Amniotic epithelial cell (primary cell): ENCODE measurements at regions not wholly inside any gene's neighbourhood (a gene's known extent, or its start where the extent isn't known, plus 50 kb on each side); places are given as distances from the start of the nearest gene placed in this dataset.
A peak's percentile ranks its signal among the peaks of the same experiment; 100 is the strongest.
"Not testable (repeated sequence)": the region's sequence is repeated elsewhere in the genome, so short reads cannot be mapped to it uniquely, and the experiment has no call there.

Experiments used
- DNase-seq: peaks from one replicate; pipeline ENCODE4 v3.0.0-alpha.2; 2010; ENCODE audit warnings: low read depth

DNA sequence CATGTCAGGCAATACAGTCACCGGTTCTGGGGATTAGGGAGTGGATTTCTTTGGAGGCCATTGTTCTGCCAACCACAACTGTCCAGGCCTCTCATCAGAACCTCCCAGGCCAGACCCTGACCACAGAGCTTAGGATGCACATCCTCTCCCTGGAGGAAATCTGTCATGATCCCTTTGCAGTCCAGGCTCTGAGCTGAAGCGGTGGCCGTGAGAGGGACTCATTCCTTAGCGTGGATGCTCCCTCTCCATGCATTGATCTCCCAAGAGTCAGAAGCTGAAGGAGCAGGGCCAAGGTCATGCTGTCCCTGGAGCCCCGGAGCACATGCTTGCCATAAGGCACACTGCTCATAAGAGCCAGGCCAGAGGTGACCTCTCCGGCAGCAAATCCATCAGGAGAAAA is 181.4 kb downstream of the COPRS start:
- no peak for DNase-seq

DNA sequence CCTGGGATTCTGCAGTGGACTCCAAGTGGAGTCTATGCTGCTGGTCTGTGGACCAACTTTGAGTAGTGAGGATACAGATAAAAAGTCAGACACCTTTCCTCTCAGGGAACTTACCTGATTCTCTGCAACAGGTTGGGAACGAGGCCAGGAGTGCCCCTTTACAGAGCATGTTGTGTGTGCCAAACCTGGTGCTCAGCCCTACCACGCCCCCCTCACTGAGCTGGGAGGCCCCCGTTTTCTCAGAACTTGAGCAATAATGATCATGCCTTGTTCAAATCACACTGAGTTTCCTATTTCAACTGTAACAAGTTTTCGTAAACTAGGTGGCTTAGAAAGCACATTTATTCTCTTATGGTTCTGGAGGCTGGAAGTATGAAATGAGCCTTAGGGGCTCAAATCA is 182.0 kb downstream of the COPRS start:
- no peak for DNase-seq

DNA sequence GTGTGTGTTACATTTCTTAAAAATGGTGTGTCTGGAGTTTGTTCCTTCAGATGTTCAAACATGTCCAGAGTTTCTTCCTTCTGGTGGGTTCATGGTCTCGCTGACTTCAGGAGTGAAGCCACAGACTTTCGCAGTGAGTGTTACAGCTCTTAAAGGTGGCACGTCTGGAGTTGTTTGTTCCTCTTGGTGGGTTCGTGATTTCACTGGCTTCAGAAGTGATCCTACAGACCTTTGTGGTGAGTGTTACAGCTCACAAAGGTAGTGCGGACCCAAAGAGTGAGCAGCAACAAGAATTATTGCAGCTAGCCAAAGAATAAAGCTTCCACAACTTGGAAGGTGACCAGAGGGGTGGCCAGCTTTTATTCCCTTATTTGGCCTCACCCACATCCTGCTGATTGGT is 183.7 kb downstream of the COPRS start:
- not testable (repeated sequence) for DNase-seq

DNA sequence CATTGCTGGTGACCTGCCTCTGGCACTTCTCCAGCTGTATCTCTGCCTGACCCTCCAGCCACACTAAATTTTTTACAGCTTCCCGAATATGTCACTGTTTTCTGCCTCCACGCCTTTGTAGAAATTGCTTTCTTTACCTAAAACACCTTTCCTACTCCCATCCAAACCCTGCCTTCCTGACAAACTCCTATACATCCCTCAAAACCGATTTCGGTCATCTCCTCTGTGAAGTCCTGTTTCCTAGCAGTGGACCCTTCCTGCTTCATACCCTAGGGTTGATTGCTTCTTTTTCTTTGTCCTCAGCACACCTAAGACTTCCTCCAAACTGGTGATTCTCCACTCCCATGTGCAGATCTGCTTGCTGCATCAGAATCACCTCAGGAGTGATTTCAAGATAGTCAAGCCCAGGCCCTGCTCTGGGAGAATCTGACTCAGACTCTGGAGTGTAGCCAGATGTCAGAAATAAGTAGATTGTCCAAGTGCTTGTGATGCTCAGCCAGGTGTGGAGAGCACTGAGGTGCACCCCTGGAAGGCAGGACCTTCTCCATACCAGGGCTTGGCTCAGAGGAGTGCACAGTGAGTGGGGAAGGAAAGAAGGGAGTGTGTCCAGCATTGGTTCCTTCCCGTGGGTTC is 184.2 kb downstream of the COPRS start:
- DNase-seq, result peak; percentile 71

DNA sequence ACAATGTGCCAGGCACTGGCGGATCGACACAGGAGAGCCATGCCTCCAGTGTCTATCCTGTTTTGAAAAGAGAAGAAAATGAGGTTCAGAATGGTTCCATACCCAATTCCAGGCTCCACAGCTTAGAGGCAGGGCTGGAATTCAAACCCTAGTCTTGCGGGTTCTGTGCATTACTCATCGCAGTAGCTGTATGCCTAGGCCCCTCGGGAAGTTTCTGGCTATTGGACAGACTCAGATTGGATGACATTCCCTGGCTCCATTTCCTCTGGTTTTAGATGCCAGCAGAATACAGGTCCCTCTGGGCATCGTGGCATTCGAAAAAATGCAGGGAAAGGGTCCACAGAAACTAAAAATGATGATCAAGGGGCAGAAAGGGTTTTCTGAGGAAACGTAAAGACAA is 184.7 kb downstream of the COPRS start:
- peak; percentile 42 for DNase-seq

DNA sequence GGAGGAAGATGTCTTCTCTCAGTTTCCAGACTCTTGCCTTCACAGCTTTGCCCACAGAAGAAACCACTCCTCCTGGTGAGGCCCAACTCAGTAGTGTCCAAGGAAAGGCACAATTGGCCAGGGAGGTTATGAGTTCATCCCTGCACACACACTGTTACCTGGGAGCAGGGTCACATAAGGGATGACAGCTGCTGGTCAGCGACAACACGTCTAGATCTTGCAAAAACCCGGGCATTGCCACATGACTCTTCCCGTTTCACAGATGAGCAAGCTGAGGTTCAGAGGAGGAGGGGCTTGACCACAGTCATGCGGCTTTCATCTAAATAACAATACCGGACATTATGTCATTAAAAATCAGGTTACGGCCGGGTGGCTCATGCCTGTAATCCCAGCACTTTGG is 186.0 kb downstream of the COPRS start:
- no peak for DNase-seq

DNA sequence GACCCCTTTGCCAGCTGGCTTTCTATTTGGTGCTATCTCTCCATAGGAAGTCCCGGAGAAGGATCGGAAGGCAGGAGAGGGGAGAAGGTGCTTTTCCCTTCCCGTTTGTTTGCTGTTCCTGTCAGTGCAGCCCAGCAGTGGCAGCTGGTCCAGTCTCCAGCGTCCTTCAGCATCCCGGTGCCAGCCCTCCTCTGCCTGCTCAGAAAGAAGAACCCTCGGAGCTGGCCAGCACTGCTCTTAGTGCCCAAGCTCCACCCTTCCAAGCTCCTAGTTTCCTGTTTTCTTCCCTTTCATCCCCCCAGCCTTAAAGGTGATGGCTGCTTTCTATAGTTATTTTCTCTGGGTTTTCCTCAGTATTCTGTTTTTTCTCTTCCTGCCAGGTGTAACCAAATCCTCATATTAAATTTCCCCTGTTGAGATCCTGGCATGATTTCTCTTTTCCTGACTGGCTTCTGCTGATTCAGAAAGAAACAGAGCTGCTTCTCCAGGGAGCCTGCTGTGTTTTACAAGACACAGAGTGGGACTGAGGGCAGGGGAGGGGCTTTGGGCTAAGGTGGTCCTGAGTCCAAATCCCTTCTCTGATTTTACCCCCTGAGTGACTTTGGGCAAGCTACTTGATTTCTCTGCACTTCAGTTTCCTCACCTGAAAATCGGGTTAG is 186.8 kb downstream of the COPRS start:
- DNase-seq, result no peak

DNA sequence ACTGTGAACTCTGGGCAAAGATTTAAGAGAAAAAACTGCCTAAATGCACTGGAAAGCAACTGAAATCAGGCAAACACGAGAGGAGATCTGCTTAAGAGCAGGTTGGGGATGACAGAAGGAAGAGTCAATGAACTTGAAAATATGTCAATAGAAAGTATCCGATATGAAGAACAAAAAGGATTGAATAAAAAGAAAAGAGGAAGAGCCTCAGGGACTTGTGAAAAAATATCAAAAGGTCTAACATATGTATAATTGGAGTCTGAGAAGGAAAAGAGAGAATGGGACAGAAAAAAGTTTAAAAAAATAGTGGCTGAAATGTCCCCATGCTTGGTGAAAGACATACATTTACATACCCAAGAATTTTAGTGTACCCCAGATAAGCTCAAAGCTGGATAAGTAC is 195.5 kb downstream of the COPRS start:
- peak; percentile 38 for DNase-seq

DNA sequence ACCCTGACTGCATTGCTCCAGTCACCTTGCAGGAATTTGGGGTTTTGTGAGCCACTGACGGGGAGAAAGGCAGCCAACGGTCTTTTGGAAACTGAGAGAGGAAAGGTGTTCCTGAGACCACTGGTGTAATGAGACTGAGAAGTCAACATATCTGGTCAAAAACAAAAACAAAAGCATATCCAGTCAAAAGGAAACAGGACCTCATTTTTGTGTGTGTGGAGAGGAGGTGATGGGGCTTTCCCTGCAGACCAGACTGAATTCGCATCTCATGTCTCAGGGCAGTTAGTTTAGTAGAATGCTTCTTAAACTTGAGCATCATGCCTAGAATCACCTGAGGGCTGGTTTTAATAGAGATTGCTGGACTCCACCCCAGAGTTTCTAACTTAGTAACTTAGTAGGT is 198.4 kb downstream of the COPRS start:
- DNase-seq, result no peak

- no peak for DNase-seq
Observed at GRCh38 chr17:31657876-31658275, 201.2 kb downstream of the COPRS start.

GRCh38 chr17:31654936-31655335 is 204.1 kb downstream of the COPRS start:
- DNase-seq, result no peak

DNA sequence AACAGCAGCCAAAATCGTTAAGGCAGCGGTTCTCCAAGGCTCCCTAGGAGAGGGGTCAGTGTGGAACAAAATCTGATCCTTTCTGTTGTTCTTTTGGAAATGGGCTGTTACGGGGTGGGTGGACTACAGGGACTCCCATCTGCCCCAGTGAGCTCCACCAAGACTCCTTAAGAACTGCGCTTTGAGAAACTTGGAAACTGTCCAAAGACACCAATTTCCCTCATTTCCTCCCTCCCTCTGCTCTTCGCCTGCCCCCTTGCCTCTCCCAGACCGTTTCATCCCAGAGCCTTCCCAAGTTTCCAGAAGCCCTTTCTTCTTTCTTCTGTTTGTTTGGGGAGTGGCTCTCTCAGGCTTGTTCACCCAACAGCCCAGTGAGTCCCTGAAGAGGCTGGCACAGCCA is 205.4 kb downstream of the COPRS start:
- DNase-seq, result no peak

DNA sequence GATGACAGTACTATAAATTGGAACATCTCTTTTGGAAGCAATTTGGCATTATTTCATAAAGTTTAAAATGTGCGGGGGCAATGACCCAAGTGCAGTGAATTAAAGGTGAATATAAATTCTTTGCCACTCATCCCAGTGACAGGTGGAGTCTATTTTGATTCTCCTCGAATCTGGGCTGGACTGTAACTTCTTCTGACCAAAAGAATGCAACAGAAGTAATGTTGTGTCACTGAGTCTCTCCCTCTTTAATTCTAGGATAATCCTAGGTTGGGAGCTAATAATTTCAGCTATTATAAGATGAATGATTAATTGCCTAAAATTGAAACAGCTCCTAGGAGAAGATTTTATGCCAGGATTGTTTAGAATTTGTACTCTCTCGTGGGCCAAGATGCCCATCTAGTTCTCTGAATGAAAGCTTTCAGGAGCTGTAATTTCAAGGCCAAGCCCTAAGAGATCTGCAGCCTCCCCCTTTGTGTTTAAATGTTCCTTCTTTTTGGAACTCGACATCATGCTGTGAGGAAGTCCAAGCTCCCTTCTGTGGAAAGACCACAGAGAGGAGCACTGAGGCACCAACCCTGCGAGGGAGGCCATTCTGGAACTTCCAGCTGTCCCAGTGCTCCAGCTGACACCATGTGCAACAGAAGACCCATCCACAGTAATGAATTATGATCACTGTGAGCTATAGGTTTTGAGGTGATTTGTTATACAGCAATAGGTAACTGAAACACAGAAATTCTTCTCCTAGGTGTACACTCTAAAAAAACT is 208.1 kb downstream of the COPRS start:
- DNase-seq, result no peak

DNA sequence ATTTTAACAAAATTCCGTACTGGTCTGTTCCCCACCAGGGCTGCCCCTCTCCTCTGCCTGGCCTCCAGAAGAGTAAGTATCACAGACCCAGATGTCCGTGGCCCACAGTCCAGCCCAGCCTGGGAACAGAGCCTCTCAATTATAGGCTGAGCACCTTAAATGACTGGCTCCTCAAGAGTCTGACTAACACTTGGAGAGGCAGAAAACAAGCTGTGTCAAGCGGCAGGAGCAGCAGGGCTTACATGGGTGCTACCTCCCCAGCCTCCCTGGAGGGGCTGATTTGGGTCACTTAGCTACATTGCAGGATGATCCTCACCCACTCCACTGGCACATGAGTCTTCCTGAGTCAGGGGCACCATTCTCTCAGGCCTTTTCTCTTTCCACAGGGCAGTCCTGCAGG is 209.7 kb downstream of the COPRS start:
- DNase-seq, result no peak

- no peak for DNase-seq
Observed at GRCh38 chr17:31647661-31648060, 211.4 kb downstream of the COPRS start.

GRCh38 chr17:31646642-31647041 is 212.4 kb downstream of the COPRS start:
- DNase-seq, result no peak

DNA sequence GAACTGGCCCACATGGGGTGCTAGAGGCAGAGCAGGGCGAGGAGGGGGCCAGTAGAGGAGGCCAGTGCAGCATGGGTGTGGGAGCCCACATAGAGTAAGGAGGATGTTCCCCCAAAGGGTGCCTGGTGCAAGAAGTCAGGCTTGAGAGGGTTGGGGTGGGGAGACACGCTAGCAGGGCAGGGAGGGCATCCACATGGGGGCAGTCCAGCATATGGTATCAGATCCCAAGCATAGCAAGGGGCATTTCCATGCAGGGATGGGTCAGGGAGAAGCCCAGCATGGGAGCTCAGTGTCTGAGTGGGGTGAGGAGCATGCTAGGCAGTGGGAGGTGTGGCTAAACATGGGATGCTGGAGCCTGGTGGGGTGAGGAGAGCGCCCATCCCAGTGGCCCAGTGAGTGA is 213.7 kb downstream of the COPRS start:
- DNase-seq, result no peak

DNA sequence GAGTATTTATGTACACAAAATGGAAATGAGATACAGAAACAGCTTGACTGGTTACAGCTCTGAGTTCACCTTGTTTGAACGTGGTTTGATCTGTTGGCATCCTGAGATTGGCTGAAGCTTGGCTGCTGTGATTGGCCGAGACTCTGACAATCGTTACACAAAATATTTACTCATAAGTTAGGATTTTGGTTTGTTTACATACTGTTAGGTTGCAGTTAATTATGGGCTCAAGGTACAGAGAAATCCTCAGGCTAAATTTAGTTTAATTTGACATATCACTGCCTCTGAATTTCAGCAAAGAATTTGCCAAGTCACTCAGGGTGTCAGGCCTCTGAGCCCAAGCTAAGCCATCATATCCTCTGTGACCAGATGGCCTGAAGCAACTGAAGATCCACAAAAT is 227.3 kb downstream of the COPRS start:
- DNase-seq, result no peak

DNA sequence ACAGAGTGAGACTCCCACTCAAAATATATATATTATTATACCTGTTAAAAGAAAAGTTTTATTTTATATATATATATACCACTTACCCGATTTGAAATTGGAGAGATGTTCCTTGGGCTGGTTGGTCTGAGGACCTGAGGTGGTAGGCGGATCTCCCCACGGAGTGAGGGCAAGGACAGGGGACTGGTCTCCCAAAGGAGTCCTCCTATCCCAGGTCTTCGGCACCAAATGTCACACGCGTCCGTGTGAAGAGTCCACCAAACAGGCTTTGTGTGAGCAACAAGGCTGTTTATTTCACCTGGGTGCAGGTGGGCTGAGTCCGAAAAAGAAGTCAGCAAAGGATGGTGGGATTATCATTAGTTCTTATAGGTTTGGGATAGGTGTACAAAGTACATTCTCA is 228.2 kb downstream of the COPRS start:
- not testable (repeated sequence) for DNase-seq

DNA sequence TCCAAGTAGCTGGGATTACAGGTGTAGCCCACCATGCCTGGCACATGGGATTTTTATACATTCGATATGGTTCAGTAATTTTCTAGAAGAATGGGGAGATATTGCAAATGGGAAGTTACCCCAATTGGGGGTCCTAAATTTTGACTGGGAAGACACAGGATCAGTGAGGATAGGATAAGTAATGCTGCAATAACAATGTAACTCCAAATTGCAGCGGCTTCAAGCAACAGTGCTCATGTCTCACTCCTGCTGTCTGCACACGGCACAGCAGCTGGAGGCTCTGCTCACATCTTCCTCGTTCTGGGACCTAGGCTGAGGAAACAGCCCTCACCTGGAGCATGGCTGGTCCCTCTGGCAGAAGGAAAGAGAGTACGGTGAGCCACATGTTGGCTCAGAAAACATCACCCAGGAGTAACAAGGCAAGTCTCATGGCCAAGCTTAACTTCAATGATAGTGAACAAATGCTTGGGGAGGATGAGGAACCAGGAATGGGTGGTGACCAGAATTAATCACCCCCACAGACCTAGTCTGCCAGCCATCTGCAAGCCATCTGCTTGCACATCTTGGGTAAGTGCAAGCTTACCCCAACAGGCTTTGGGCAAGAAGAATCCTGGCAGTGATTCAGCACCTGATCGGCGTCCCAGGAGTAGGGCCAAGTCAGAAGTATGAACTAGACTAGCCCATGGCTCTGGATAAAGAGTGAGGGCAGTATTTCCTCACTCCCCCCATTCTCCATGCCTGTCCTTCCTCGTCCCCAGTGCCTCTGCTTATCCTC is 229.2 kb downstream of the COPRS start:
- peak; percentile 36 for DNase-seq

GRCh38 chr17:31627960-31628359 is 231.1 kb downstream of the COPRS start:
- peak; percentile 64 for DNase-seq

GRCh38 chr17:31623990-31624389 is 232.5 kb downstream of the RAB11FIP4 start:
- DNase-seq, result no peak

GRCh38 chr17:31622500-31622899 is 231.0 kb downstream of the RAB11FIP4 start:
- no peak for DNase-seq
